GM18511 (cell line): ENCODE measurements at regions not wholly inside any gene's neighbourhood (a gene's known extent, or its start where the extent isn't known, plus 50 kb on each side); places are given as distances from the start of the nearest gene placed in this dataset.

Experiments
- ATAC-seq: cut with Tn5 transposase; IDR thresholded peaks from one replicate; pipeline ENCODE4 v1.9.1; 2021; ENCODE audit warnings: mild to moderate bottlenecking, moderate library complexity; ENCODE audit not compliant: unreplicated experiment

DNA sequence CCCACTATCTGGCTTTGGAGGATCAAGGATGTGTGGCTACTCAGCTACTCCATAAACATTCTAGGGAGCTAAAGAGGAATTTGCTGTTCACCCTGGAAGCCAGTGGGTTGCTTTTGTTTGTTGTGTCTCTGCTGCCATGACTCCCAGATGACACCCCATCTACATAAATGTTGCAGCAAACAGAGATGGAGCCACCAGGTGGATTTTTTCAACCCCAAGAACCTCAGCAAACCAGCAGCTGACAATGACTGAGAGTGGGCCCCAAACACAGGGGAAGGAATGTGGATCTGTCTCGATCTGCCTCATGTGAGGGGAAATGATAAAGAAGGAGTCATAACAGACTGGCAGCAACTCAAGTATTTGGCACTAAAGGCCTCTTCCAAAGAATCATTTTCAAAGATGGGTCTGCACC, 132.7 kb upstream of the TNC start:
- ATAC-seq = no peak

DNA sequence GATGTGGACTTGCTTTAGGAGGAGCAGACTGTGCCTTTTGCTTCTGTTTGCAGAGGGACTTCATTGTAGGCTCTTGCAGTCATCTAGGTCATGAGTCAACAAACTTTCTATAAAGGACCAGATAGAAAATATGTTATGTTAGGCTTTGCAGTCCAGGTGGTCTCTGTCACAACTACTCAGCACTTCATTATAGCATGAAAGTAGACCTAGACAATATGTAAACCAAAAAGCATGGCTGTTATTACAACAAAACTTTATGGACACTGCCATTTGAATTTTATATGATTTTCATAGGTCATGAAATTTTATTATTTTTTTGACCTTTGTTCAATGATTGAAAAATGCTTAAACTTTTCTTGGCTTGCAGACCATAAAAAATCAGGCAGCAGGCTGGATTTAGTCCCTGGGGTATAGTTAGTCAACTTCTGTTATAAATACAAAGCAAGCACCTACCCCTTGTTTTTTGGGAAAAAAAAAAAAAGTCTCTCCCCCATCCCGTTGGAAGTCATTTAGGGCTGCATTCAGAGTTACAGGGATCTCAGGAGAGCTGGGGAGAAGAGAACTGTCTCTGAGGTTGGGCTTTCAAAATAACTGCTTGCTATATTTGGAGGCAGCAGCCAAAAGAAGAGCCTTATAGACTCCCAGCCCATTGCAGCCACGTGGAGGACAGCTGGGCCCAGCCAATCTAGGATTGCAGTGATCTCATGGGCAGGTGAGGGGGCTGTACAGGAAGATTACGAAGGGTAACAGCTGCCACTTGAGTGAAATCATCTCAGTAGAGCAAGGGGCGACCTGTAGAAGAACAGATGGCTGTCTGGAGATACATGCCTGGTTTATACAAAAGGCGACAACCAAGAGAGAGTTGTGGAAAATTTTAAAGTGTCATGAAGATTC, 136.6 kb upstream of the TNC start:
- no peak for ATAC-seq

DNA sequence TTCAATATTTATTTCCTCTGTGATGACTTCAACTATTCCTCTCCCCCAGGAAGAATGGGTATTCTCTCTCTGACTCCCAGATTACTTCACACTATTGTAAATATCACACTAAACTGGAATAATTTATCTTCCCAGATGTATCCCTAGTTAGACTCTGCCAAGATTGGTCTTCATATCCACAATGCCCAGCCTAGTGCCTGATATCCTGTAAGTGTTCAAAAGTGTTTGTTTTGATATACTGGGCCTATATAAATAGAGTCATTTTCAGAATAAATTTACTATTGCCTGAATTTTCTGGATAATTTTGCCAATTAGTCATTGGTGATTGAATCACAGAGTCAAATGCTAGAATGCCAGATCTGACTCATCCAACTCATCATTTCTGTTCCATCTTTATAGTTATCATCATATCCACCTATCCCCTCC, 143.7 kb upstream of the TNC start:
- no peak for ATAC-seq

DNA sequence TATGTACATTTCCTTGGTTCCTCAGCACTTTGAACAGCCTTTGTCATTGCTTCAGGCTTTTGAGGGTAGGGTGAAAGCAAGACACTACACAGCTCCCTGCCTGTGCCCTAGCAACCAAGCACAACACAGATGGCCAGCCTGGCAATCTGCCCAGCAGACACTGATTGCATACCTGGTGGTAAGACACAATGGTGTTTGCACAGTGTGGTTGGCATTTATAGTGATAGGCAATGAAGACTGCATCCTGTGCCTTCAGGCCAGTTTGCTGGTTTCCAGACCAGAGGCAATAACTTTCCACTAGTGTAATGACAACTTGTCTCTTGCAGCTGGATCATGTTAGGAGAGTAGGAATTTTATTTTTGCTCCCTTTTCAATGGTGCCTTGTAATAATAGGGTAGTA, 144.5 kb upstream of the TNC start:
- ATAC-seq = no peak

DNA sequence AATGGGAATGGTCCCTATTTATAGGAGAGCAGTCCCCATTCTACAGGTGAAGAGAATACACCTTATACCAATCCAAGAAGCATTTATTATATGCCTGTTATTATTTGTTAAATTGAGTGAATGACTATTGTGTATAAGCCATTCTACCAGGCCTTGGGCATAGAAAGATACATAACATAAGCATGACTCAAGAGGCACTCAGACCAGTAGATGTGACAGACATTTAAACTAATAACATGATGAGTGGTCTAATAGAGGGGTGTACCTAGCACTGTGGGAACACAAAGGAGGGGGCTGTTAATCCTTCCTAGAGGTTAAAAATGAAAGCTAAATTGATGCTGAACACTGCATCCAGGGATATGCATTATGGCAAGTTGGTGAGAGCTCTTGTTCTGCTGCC, 145.0 kb upstream of the TNC start:
- ATAC-seq = no peak

DNA sequence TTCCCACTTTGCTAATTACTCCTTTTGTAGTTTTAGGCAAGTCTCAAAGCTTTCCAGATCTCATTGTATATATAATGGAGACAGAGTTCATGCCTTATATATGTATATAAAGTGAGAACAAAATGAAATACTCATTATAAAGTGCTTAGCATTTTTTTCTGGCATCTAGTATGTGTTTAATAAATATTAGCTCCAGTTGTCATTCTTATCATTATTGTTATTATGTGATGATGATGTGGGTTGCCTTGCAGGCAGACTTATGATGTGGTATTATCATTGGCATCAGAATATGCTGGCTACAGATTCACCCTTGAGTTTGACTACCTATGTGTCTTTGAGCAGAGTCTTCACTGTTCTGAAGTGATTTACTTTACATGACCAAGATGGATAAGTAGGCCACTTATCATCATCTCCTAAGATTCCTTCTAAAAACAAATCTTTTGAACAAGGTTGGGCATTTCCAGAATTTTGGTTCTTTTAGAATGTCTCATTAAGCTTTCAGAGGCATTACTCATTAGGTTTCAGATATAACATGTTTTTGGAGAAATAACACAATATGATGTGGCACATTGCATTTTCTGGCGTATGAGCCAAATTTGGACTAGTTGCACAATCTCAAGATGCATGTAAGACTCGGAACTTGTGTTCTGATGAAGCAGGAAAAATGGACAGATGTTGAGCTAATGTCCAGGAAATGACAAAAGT, 145.6 kb upstream of the TNC start:
- ATAC-seq = no peak

DNA sequence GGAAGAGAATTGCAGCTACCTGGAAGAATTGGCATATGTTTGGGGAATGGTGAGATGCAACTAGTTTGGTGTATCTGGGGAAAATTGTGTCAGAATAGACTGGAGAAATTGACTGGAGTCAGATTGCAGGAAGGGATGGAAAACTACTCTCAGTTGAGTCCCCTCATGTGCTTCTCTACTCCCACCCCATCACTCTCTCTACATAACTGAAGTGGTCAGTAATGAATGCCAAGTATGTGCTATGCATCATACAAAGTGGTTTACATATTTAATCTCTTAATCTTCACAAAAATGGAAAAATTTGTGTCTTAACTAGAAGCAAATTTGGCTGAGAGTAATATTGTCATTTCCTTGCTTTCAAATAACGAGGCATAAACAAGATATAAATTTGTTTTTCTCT, 146.4 kb upstream of the TNC start:
- ATAC-seq = no peak

DNA sequence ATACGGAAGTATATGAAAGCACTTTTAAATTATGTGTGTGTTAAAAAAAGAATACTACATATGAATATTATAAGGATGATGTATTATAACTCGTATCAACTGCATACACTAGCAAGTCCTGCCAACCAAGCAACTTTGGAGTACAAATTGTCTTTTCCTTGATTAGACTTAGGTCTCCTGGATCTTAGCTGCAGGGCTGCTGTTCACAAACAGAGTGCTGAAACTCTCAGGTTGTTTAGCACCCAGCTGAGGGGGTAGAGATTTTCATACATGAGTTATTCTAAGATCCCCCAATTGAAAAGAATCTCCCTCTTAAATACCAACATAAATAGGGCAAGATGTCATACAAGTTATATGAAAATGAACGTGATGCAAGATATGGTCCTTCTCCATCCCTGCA, 149.8 kb upstream of the TNC start:
- no peak for ATAC-seq

DNA sequence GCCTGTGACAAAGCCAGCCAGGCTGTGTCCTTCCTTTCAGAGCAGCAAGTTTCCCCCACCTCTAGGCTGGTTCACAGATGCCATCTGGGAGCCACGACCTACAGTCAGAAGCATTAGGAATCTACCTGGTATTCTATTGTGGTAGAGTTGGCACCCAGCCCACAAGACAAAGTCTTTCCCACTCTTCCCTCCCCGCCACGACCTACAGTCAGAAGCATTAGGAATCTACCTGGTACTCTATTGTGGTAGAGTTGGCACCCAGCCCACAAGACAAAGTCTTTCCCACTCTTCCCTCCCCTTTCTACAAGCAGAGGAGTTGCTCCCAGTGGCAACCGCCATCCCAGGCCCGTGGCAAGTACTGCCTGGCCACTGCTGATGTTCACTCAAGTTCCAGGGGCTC, 157.8 kb upstream of the TNC start:
- ATAC-seq = no peak

DNA sequence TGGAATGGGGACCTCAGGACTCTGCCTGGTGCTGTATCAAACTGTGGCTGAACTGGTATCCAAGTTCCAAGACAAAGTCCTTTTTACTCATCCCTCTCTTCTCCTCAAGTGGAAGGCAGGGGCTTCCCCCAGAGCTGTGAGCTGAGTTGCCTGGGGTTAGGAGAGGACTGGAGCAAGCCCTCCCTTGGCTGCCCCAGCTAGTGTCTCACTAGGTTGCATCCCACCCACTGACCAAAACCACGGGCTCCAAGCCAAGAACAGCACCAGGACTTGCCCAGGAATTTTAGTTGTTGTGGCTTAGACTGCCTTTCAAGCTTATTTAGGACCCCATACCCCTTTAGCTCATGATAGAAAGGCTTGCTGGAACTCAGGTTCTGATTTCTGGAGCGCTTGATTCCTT, 158.7 kb upstream of the TNC start:
- no peak for ATAC-seq

DNA sequence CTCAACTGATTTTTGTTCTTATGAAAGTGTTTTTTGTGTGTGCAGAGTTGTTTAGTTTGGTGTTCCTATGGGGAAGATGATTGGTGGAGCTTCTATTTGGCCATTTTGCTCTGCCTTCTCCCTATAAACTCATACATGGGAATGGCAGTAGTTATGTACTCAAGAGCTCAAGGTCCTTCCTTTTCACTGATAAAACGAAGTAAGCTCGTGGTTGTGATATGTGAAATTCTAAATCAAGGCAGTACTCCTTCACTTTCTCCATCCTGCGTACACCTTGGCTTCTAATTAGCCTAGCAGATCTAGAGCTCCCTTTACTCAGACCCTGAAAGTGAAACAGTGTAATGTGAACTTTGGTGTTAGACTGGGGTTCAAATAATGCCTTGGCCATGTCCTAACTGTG, 159.3 kb upstream of the TNC start:
- ATAC-seq = no peak

DNA sequence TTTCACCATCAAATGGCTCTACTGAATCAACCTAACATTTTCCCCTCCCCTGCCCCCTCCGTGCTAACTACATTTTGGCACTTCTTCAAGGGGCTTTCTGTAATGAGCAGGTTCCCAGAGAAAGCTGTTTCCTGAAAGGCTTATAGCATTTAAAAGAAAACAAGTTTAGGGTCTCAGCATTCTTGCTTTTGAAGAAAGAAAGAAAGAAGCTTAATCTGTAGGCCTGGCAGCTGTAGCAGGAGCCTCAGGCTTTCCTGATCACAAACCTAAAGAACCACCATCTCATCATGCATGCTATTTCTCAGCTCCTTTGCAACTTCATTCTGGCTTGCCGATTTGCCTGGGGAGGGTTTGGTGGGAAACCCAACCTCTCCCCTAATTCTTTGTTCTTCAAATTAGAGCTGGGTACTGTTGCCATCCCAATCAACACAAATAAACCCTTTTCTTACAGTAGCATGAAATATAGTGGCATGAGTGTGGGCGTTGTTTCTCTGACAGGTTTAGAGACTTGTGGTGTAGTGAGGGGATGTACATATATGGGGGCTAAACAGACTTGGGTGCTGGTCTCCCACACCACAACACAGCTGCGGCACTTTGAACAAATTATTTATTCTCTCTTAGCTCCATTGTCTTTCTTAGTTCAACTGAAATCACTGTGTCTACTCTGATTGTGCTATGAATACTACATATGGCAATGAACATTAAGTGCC, 160.5 kb upstream of the TNC start:
- ATAC-seq = no peak

DNA sequence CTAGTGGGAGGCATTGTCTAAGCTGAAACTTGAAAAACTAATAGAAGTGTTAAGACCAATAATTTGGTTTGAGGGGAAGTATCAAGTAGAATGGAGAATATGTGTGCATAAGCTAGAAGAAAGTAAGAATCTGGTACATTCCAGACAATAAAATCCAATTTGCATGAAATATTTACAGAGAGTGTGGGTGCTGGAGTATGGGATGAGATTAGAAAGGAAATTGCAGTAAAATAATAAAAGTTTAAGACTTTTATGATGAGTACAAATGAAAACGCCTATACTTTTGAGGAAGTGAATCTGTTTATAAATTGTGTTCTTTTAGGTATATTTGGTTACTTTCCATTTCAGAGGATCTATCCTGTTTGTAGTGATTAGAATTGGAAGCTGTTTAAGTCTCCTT, 165.4 kb upstream of the TNC start:
- ATAC-seq = no peak

DNA sequence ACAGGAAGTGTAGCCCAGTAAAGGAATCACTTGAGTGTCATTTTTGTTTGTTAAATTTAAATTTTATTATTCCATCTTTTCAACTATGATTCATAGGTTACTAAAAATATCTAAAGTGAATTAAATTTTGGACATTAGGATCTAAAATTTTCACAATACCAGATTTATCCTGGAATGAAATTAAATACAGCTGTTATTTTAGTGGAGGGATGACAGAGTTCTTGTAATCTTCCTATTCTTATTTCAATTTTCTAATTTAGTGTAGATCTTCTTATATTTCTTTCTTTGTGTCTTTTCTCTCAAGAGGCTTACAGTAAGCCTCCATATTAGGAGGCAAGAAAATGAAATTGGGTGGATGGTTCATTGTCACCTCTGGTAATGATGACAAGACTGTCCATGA, 167.9 kb upstream of the TNC start:
- no peak for ATAC-seq

DNA sequence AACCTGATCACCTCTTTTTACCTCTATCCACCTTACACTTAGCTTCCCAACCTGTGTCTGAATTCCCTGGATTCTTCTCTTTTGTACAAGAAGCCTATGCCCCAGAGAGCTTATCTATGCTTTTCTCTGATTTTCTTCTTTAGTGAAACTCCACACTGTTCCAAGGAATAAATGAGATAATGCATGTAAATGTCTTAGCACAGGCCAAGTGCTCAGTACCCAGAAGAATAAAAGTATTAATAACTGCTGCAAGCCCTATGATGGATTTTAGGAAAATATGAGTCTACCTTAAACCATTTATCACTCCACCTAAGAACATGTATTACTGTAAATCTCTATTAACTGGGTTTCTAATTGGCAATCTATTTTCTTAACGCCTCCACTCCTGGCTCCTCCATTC, 168.5 kb upstream of the TNC start:
- no peak for ATAC-seq

DNA sequence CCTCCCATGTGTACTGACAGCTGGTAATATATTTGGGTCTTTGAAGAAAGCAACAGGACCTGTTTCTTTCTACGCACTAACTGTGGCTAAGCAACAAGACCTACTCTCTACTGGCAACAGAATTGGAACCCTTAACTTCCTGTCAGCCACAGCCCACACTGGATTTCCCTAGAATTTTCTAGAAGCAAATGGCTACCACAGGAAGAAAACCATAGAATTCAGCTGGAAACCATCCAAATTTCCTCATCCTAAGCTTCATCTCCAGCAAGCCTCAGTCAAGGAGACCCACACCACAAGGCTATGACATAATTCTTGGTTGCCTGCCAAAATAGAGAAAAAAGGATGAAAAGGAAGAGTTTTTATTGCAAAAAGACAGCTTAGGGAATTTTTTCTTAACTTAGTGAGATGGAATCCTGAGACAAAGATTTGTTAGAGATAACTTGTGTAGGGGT, 171.8 kb upstream of the TNC start:
- no peak for ATAC-seq

DNA sequence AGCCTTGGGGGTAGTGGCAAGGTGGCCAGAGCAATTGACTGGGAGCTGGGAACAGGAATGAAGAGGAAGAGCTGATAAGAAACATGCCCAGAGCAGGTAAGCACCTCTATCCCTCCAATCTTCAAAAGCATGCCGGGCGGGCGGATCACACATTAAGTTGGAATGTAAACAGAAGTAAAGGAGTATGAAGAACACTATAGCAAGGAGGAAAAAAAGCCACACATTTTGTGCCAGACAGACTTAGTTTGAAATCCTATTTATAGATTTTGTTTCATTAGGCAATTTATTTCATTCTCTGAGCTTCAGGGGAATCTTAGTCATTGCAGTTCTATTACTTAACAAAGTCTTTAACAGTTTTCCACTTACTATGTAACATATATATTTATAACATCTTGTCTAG, 173.9 kb upstream of the TNC start:
- ATAC-seq = no peak

DNA sequence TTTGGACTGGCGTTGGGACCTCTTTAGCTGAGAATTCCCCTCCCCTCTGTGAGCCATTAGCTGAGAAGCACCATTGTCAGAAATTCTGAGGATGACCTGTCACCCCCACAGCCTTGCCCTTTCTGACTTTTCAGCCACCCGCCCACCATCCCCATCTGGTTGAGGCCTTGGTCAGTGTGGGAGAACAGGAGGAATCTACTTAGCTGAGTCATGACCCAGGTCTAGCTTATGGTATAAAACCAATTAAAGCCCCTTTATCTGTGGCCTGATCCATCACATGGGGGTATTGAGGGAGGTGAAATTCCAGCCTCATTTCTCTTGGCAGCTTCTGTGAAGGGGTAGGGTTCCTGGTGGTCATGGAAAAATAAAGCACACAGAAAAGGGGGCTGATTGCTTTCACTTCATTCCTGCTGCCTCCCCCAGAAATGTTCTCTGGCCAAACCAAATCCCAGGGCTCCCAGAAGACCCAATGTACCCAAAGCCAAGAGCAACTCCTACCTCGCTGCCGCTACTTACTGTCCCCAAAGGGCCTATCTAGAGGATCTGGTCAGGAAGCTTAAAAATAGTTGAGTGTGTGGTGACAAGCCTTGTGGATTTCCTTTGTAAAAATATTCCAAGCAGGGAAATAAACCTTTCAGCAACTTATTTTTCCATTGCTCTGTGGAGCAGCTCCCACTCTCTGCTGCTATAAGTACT, 174.8 kb upstream of the TNC start:
- no peak for ATAC-seq

DNA sequence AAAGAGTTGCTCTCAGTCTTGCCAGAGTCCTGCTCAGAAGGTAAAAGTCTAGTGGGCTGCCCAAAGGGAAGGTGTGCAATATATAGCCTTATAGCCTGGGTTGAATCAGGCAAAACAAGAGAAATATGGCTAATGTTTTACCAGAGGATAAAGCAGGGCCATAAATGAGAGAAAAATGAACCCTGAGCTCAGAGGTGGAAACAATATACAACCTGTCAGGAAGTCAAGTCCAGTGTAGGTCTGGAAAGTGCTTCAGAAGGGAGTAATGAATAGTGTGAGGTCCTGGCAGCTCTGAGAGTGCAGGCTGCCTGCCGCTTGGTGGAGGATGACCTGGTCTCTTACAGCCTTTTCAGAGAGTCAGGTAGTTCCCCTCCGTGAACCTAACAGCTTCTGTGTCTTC, 177.8 kb upstream of the TNC start:
- ATAC-seq = no peak

DNA sequence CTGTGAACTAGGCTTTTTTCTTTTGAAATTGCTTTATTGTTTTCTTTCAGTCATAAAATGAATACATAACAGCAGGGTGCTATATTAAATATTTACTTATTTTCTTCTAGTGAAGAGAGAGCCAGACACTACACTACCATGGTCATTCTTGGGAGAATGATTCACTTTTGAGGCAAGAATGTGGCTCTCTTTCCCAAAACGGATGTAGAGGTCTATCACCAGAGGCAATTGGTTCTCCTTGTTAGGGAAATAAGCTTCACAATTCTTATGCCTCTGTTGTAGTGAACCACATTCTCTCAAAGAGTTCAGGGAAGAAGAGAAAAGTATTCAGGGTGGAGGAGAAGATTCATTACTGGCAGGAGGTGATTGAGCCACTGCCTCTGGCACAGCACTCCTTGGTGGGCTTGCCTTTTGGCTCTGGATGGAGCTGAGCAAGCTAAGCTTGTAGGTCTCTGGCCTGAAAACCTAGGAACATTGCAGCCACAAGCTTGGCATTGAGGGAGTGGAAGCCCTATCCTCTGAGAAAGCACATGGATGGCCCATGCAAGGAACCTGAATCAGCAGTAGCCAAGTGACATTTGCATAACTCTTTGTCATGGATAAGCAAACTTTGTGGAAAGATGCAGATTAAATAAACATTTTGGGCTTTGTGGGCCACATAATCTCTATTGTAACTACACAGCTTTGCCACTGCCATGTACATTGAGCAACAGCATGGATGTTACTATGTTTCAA, 179.0 kb upstream of the TNC start:
- ATAC-seq = no peak
